ENCODE measurements at regions not wholly inside any gene's neighbourhood (a gene's known extent, or its start where the extent isn't known, plus 50 kb on each side); places are given as distances from the start of the nearest gene placed in this dataset.

- intact Hi-C loops (cut with micrococcal nuclease) = no loop called here
These were observed 797.6 kb upstream of the POT1 start for GRCh38 chr7:125727215-125727614.

GRCh38 chr7:125695626-125696025 lies 766.0 kb upstream of the POT1 start:
- no peak overlapping the region for H3K27ac ChIP-seq (ENCODE audit: low read depth in 1 of 2, low read length in 2 of 2)
- intact Hi-C loops (cut with micrococcal nuclease) = no loop called here
- no peaks in the 10 kb centered on the region for H3K27me3 ChIP-seq (ENCODE audit: control insufficient read depth in 2 of 2, insufficient read depth in 2 of 2, low read length in 2 of 2)
- no peak overlapping the region for H2AFZ ChIP-seq (ENCODE audit: insufficient read depth, low read depth, low read length, poor library complexity, severe bottlenecking)
- no peaks in the 10 kb centered on the region for H3K9me3 ChIP-seq (replicated peaks in 1 of 2; ENCODE audit: control insufficient read depth in 1 of 2, insufficient read depth in 1 of 2, low read length in 2 of 2)
- H3K9ac ChIP-seq (ENCODE audit: insufficient read depth, low read length, poor library complexity, severe bottlenecking) = no peak overlapping the region
- Mint-ChIP-seq H3K4me1 (no peaks in the 10 kb centered on the region), H3K27me3 (ENCODE audit: low read depth in 3 of 3) (peaks cover 0 to 4% (median 0%) of the 10 kb centered on the region in 3 donors), H3K27ac (no peak overlapping the region), H3K4me3 (no peak overlapping the region), H3K36me3 (no peaks in the 10 kb centered on the region), H3K9me3 (peaks cover 0 to 4% (median 2%) of the 10 kb centered on the region in 7 donors)
- no peaks in the 10 kb centered on the region for H4K20me1 ChIP-seq (ENCODE audit: insufficient read depth, low read length)
- no peaks in the 10 kb centered on the region for H3K36me3 ChIP-seq (replicated peaks in 1 of 2; ENCODE audit: control insufficient read depth in 1 of 2, insufficient read depth in 2 of 2, low read length in 2 of 2)
- TF ChIP-seq CTCF (IDR thresholded peaks at IDR 0.05) = no peak
- H3K4me2 ChIP-seq (replicated peaks; ENCODE audit: extremely low read depth, low read length, poor library complexity, severe bottlenecking) = no peak overlapping the region
- no peak overlapping the region for H3K4me3 ChIP-seq (replicated peaks in 1 of 3; ENCODE audit: low read depth in 2 of 3, low read length in 3 of 3)
- no peaks in the 10 kb centered on the region for H3K79me2 ChIP-seq (ENCODE audit: insufficient read depth, low read length)
- no peak for DNase-seq
- no peaks in the 10 kb centered on the region for H3K4me1 ChIP-seq (ENCODE audit: control insufficient read depth in 1 of 2, insufficient read depth in 2 of 2, low read length in 2 of 2)
- no CpG with 5 or more reads among the region's 1 CpG for WGBS (ENCODE audit: insufficient coverage)

More at GRCh38 chr7:125727215-125727614, 797.6 kb upstream of the POT1 start:
- Mint-ChIP-seq H3K27ac (no peak overlapping the region), H3K9me3 (peaks cover 0 to 9% (median 2%) of the 10 kb centered on the region in 7 donors), H3K4me1 (no peaks in the 10 kb centered on the region), H3K27me3 (ENCODE audit: low read depth in 3 of 3) (no peaks in the 10 kb centered on the region), H3K4me3 (no peak overlapping the region), H3K36me3 (no peaks in the 10 kb centered on the region)
- Histone ChIP-seq H3K4me2 (replicated peaks; ENCODE audit: extremely low read depth, low read length, poor library complexity, severe bottlenecking) (no peak overlapping the region), H3K4me1 (ENCODE audit: control insufficient read depth in 1 of 2, insufficient read depth in 2 of 2, low read length in 2 of 2) (no peaks in the 10 kb centered on the region), H3K79me2 (ENCODE audit: insufficient read depth, low read length) (no peaks in the 10 kb centered on the region), H4K20me1 (ENCODE audit: insufficient read depth, low read length) (no peaks in the 10 kb centered on the region), H3K27ac (ENCODE audit: low read depth in 1 of 2, low read length in 2 of 2) (no peak overlapping the region), H3K9me3 (replicated peaks in 1 of 2; ENCODE audit: control insufficient read depth in 1 of 2, insufficient read depth in 1 of 2, low read length in 2 of 2) (peaks cover 0 to 5% of the 10 kb centered on the region in 2 donors), H3K4me3 (replicated peaks in 1 of 3; ENCODE audit: low read depth in 2 of 3, low read length in 3 of 3) (no peak overlapping the region), H3K9ac (ENCODE audit: insufficient read depth, low read length, poor library complexity, severe bottlenecking) (no peak overlapping the region), H3K27me3 (ENCODE audit: control insufficient read depth in 2 of 2, insufficient read depth in 2 of 2, low read length in 2 of 2) (no peaks in the 10 kb centered on the region), H3K36me3 (replicated peaks in 1 of 2; ENCODE audit: control insufficient read depth in 1 of 2, insufficient read depth in 2 of 2, low read length in 2 of 2) (no peaks in the 10 kb centered on the region), H2AFZ (ENCODE audit: insufficient read depth, low read depth, low read length, poor library complexity, severe bottlenecking) (no peak overlapping the region)
- no peak for TF ChIP-seq CTCF (IDR thresholded peaks at IDR 0.05)
- DNase-seq = no peak
- no CpG with 5 or more reads among the region's 1 CpG for WGBS (ENCODE audit: insufficient coverage)

All from CD14-positive monocyte (primary cell).